Mucosa of gallbladder (tissue), 1 donor: ENCODE measurements at regions not wholly inside any gene's neighbourhood (a gene's known extent, or its start where the extent isn't known, plus 50 kb on each side); places are given as distances from the start of the nearest gene placed in this dataset.
A peak's percentile ranks its signal among the peaks of the same experiment; 100 is the strongest.

Source experiments
- DNase-seq: peaks from one replicate; pipeline ENCODE4 v3.0.0-alpha.2; 2020; ENCODE audit warnings: low spot score
- donor health status: DM: no; HTN: no; CAD: no.

DNA sequence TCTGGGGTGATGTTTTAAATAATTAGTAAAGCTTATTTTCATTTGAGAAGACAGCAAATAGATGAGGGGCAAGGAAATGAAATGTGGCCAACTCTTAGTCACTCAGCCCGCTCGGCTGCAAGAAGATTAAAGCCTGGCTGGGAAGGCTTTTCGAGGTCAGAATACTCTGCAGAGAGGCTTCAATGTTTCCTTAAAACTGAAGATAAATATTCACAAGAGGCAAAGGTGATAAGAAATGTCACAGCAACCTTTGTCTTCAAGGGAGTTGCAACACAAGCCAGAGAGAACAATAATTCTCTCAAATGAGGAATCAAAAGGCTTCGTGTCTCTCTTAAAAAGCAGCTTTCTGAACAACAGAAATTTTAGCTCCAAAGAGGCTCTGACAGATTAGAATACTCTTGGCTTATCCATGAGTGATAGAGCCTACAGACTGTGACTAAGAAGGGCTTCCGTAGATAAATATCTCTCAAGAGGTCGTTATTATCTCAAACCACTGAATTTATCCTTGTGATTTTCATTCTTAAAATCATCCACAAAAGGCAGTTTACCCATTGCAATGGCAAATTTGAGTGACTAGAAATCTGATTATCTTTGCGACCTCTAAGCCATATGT lies 92.5 kb downstream of the KLF6 start:
- no peak for DNase-seq

DNA sequence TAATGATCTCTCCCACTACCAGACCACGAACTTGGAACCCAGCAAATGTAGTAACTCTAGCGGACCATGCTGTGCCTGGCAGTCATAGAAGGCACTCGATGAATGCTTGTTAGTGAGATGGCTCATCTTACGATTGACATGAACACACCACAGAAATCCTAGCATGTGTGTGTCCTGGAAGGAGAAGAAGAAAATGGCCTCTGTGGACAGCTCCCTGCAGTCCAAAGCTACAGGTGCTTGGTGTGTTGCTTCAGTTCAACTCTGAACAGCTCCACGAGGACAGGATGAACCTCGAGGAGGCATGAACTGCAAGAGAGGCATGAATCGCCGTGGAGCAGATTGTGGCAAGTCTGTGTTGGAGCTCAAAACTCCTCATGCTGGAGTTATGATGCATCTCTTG lies 93.5 kb downstream of the KLF6 start:
- no peak for DNase-seq

GRCh38 chr10:3689871-3690510 lies 95.0 kb downstream of the KLF6 start:
- DNase-seq, result no peak

DNA sequence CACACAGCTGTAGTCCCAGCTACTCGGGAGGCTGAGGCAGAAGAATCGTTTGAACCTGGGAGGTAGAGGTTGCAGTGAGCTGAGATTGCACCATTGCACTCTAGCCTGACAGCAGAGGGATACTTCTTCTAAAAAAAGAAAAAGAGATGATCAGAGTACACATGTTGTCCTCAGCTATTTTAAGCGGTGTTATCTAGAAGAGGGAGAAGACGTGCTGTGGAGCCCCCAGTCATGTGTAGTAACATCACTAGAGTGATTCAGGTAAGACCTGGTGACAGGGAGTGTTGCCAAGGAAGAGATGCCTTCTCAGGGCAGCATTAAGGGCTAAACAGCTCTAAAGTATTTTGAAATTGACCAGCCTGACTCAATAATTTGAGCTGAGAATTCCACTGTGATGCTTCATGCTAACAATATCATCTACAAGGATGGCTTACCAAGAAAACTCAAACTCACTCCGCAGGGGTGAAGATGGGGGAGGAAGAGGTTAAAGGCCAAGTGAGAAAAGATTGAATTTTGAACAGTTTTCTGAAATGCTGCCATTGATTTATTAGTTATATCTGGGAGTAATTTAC lies 97.4 kb downstream of the KLF6 start:
- no peak for DNase-seq

DNA sequence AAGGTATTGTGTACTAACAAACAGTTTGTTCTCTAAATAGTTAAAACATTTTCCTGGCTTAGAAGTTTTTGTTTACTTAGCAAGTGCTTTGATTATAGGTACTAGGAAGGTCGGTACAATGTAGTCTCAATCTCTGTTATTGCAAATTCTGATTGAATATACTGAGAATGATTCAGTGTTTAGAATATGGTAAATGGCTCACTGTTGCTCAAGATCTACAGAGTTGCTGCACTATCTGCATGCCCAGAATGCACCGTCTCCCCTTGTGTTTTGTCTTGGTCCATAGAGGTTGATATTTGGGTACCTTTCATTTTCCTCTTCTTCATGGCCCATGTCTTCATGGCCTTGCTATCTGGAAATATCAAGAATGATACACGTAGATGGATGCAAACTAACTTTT lies 99.6 kb downstream of the KLF6 start:
- DNase-seq, result no peak

- no peak for DNase-seq
Observed at GRCh38 chr10:3684891-3685290, 100.1 kb downstream of the KLF6 start.

GRCh38 chr10:3683560-3683959 lies 101.4 kb downstream of the KLF6 start:
- no peak for DNase-seq

DNA sequence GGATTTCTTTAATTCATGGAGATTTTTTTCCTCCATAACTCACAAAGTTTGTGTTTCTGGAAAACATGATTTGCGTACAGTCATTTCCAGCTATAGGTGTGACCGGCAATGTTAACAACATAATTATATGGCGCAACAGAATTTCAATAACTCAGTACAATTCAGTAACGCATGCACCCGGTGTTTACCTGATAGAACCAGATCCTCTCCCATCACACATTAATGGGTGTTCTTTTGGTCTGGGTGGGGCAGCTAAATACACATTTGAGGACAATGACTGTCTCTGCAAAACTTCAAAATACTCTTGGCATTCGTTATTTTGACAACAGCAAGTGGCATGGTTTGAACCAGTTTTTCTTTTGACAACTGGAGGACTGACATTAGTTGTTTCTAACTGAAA lies 102.3 kb downstream of the KLF6 start:
- no peak for DNase-seq

DNA sequence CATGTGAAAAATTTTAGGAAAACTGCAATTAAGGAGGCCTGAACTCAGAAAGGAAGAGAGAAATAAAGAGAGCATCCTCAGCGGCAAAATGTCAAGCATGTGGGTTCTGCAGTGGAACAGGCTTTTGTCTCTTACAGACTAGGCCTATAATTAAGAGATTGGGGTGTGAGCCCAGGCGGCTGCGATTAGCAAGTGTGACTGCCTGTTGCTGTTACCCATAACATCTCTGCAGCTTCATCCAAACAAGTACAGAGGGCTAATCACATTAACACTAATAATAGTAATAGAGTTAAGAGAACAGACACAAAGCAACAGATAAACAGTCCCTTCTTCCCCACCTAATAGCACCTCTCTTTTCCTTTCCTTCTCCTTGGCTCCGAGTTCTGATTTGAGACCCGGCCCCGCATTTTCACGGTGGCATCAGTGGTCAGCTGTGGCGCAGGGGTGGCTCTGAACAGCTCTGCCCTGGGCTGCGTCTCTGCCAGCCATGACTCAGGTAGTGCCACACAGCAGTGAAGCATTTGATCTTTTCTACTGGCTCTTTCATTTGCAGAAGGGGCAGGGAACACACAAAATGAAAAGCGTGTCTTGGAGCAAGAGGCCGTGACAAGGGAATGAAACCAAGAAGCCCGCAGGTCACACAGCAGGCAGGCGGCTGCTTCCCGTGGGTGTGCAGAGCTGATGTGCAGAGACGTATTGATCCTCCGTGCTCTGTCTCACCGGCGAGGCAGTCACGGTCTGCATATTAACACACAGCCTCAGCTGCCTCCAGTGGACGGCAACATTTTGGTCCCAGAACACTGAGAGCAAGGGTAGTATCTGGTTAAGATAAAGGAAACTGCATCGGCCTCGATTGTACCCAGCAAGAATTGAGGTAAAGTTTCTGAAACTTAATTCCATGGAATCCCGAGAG lies 103.1 kb downstream of the KLF6 start:
- DNase-seq, result peak; percentile 29

DNA sequence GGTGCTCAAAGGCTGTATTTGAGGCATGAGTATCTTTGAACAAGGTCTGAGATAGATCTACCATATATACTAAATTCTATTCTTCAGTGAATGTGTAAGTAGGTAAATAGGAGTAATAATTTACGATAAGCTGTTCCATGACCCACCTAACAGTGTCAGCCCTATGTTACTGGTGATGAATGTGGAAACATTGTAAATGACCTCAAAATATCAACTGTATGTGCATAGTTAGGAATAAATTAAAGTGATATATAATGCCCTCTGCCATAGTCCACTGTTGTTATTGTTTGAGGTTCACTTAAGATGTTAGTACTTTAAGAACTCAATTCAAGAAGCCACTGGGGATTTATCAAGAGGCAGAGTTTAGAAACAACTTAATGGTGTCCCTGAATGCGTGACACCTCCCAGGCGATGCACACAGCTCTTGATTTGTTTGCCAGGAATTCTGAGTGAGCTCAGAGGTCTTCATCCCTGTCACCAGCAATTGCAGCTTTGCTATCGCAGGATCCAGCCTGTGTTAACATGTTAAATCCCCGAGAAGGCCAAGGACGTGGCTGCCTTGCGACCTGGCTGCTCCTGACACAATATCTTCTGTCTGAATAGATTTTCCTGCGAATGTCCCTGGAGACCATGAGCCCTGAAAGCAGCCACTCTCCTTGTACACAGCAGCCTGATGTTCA lies 104.9 kb downstream of the KLF6 start:
- DNase-seq, result no peak

DNA sequence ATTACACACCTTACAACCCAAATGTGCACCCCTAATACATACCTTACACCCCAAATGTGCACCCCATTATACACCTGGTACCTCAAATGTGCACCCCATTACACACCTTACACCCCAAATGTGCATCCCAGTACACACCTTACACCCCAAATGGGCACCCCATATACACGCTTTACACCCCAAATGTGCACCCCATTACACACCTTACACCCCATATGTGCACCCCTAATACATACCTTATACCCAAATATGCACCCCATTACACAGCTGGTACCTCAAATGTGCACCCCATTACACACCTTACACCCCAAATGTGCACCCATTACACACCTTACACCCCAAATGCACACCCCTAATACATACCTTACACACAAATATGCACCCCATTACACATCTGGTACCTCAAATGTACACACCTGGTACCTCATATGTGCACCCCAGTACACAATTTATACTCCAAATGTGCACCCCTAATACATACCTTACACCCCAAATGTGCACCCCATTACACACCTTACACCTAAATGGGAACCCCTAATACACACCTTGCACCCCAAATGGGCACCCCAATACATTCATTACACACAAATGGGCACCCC lies 106.3 kb downstream of the KLF6 start:
- DNase-seq, result no peak

- DNase-seq, result no peak
Observed at GRCh38 chr10:3676564-3676963, 108.4 kb downstream of the KLF6 start.

DNA sequence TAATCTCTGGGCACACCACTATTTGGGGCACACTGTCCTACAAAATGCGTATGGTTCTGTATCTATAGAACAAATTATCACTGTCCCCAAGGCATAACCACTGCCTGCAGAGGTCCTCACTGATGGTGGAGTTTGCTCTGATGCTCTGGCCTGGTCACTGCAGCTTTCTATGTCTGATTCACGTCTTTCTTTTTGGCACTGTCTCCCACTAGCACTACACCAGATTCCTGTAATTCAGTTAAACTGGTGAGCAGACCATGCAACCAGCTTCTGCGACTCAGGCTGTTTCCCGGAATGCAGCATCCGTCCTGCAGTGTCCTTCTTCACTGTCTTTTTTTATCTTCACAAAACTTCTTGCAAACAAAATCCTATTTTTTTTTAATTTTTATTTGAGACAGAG lies 112.8 kb downstream of the KLF6 start:
- no peak for DNase-seq

GRCh38 chr10:3671386-3671955 lies 113.5 kb downstream of the KLF6 start:
- DNase-seq, result no peak

DNA sequence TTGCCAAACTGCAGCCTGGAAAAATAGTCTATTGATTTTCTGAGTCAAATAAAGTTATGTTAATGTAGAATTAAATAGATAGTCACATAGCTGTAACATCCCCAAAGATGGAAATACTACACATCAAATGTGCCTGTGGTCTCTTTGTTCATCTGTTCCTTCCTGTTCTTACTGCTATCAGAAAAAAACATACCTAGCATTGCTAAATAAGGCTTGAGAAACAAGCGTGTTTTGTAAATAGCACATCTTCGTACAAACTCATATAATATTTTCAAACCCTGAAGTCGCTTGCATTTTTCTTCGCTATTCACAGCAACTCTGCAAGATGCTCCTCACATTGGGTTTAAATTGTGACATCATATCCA lies 116.1 kb downstream of the KLF6 start:
- no peak for DNase-seq

- DNase-seq, result peak; percentile 59
Observed at GRCh38 chr10:3668276-3668965, 116.6 kb downstream of the KLF6 start.

- DNase-seq, result no peak
Observed at GRCh38 chr10:3666525-3667302, 118.3 kb downstream of the KLF6 start.

DNA sequence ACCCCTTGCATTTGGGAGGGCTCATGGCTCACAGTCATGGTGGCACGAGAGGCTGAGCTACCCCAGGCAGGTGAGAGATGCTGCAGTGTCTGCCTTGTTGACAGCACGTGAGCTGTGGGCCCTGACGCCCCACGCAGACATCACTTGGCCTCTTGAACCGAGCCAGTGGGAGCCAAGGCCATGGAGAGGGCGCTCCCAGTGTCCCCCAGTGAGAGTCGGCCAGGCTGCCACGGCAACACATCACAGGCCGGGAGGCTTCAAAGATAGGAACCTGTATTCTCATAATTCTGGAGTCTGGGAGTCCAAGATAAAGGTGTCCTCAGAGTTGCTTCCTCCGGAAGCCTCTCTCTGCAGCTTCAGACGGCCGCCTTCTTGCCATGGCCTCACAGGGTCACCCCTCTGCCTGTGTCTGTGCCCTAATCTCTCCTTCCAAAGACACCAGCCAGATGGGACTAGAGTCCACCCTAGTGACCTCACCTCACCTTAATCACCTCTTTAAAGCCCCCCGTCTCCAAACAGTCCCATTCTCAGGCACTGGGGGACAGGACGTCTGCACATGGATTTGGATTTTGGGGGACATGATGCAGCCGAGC lies 119.6 kb downstream of the KLF6 start:
- no peak for DNase-seq

DNA sequence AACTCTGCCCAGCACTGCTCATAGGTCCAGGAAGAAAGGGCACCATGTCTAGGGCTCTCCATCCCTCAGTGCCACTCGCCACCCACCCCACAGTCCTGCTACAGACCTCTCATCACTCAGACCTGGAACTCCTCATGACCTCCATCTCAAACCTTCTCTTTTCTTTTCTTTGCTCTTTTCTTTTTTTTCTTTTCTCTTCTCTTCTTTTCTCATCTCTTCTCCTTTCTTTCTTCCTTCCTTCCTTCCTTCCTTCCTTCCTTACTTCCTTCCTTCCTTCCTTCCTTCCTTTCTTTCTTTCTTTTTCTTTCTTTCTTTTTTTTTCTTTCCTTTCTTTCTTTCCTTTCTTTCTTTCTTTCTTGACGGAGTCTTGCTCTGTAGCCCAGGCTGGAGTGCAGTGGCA lies 122.2 kb downstream of the KLF6 start:
- no peak for DNase-seq

DNA sequence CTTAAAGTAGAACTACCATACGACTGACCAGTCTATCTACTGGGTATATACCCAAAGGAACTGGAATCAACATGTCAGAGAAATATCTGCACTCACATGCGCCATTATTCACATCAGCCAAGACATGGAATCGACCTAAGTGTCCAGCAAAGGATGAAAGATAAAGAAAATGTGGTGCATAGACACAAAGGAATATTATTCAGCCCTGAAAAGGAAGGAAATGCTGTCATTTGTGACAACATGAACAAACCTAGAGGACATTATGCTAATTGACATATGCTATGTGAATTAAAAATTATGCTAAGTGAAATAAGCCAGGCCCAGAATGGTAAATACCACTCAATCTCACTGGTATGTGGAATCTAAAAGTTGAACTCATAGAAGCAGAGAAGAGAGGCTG lies 123.7 kb downstream of the KLF6 start:
- no peak for DNase-seq
